ENCODE measurements at regions not wholly inside any gene's neighbourhood (a gene's known extent, or its start where the extent isn't known, plus 50 kb on each side); places are given as distances from the start of the nearest gene placed in this dataset.
A peak's percentile ranks its signal among the peaks of the same experiment; 100 is the strongest.
"Not testable (repeated sequence)": the region's sequence is repeated elsewhere in the genome, so short reads cannot be mapped to it uniquely, and the experiment has no call there.

DNA sequence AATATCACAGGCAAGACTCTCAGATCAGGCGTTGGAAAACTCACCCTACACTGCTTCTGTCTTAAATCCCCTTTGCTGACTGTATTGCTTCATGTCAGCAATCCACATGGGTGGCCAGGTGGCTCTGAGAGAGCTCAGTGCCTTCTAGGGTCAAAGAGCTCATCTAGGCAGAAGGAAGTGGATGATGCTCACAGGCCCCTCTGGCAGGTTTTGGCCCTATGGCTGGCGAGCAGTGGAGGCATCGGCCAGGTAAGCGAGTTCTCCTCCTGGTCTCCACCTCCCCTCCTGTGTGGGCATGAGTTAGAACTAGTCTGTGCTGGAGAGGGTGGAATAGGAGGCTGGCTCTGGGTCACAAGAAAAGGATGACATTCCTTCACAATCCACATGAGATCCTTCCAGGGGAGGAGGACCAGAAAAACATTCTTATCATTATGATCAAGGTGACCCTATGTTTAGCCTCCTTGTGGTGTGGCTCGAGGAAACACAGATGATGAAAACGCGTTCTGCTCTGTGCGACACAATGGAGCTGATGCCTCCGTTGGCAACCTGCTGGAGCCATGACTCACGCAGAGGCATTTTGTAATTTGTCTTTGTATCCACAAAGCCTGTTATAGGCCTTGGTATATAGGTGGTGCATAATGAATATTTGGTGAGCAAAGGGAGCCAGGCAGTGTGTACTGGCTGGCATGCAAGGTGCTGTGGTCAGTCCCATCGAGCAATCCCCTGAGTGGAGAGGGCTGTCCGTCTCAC is 264.6 kb upstream of the RAB4A start:
- in situ Hi-C loops (cut with HindIII; ENCODE audit: low sequenced_read_pairs), result no loop called here
- no peak for DNase-seq (ENCODE audit: low spot score)

- in situ Hi-C loops (cut with HindIII; ENCODE audit: low sequenced_read_pairs), result no loop called here
- DNase-seq (ENCODE audit: low spot score), result no peak
These were observed 263.7 kb upstream of the RAB4A start for GRCh38 chr1:229007167-229007566.

GRCh38 chr1:229007701-229008100 is 263.2 kb upstream of the RAB4A start:
- no peak for DNase-seq (ENCODE audit: low spot score)
- in situ Hi-C loops (cut with HindIII; ENCODE audit: low sequenced_read_pairs), result no loop called here

DNA sequence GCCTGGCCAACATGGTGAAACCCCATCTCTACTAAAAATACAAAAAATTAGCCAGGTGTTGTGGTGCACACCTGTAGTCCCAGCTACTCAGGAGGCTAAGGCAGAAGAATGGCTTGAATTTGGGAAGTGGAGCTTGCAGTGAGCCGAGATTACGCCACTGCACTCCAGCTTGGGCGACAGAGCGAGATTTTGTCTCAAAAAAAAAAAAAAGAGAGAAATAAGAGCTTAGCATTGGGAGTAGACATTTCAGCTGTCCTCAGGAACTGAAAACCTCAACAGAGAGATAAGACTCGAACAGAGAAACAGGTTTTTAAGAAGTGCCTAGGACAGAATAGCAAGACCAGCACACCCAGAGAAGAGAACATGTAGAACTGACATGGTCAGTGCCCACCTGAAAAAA is 262.6 kb upstream of the RAB4A start:
- in situ Hi-C loops (cut with HindIII; ENCODE audit: low sequenced_read_pairs); DNase-seq (ENCODE audit: low spot score): not testable (repeated sequence)

DNA sequence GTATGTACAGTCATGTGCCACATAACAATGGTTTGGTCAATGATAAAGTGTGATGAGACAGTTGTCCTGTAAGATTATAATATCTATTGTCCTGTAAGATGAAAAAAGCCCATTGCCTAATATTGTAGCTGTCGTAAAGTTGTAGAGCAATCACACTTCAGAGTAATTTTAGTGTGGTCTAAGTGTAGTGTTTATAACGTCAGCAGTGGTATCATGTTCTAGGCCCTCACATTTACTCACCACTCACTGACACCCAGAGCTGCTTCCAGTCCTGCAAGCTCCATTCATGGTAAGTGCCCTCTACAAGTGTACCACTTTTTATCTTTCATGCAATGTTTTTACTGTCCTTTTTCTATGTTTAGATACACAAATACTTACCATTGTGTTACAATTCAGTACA is 259.9 kb upstream of the RAB4A start:
- in situ Hi-C loops (cut with HindIII; ENCODE audit: low sequenced_read_pairs), result no loop called here
- DNase-seq (ENCODE audit: low spot score), result no peak

- in situ Hi-C loops (cut with HindIII; ENCODE audit: low sequenced_read_pairs), result no loop called here
- DNase-seq (ENCODE audit: low spot score), result no peak
These were observed 258.1 kb upstream of the RAB4A start for GRCh38 chr1:229012823-229013222.

GRCh38 chr1:229013981-229014380 is 256.9 kb upstream of the RAB4A start:
- no peak for DNase-seq (ENCODE audit: low spot score)
- in situ Hi-C loops (cut with HindIII; ENCODE audit: low sequenced_read_pairs), result no loop called here

GRCh38 chr1:229015806-229016205 is 255.1 kb upstream of the RAB4A start:
- no peak for DNase-seq (ENCODE audit: low spot score)
- in situ Hi-C loops (cut with HindIII; ENCODE audit: low sequenced_read_pairs), result no loop called here

- DNase-seq (ENCODE audit: low spot score), result no peak
These were observed 253.8 kb upstream of the RAB4A start for GRCh38 chr1:229017091-229017490.

GRCh38 chr1:229018674-229019295 is 252.1 kb upstream of the RAB4A start:
- no peak for DNase-seq (ENCODE audit: low spot score)
- in situ Hi-C loops (cut with HindIII; ENCODE audit: low sequenced_read_pairs), result no loop called here

More at GRCh38 chr1:229017091-229017490, 253.8 kb upstream of the RAB4A start:
- in situ Hi-C loops (cut with HindIII; ENCODE audit: low sequenced_read_pairs), result no loop called here

DNA sequence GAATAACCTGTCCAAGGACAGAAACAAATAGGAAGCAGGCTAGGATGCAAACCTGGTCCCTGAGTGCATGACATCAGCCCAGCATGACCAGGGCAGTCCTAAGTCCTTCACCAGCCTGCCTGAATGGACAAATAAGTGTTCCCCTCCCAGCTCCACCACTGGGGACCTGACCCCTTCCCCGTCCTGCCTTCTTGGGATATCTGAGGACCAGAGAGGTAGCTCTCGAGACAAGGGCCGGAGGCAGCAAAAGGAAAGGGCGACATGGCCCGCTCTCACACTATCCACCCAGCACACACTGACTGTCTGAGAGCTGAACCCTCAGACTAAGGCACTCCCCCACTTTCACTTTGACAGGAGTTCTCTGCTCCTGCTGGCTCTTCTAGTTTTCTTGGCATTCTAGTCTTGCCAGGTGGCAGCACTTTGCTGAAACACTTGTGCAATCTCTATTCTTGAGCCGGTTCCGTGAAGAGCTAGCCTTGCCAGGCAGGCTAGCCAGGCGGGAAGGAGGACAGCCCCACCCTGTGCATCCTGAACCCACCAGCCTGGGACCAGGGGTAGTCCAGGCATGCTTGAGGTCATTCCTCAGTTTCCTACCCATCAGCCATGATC is 251.1 kb upstream of the RAB4A start:
- peak; percentile 5 for DNase-seq (ENCODE audit: low spot score)
- in situ Hi-C loops (cut with HindIII; ENCODE audit: low sequenced_read_pairs), result no loop called here

- DNase-seq (ENCODE audit: low spot score); in situ Hi-C loops (cut with HindIII; ENCODE audit: low sequenced_read_pairs): not testable (repeated sequence)
These were observed 249.9 kb upstream of the RAB4A start for GRCh38 chr1:229021034-229021433.

DNA sequence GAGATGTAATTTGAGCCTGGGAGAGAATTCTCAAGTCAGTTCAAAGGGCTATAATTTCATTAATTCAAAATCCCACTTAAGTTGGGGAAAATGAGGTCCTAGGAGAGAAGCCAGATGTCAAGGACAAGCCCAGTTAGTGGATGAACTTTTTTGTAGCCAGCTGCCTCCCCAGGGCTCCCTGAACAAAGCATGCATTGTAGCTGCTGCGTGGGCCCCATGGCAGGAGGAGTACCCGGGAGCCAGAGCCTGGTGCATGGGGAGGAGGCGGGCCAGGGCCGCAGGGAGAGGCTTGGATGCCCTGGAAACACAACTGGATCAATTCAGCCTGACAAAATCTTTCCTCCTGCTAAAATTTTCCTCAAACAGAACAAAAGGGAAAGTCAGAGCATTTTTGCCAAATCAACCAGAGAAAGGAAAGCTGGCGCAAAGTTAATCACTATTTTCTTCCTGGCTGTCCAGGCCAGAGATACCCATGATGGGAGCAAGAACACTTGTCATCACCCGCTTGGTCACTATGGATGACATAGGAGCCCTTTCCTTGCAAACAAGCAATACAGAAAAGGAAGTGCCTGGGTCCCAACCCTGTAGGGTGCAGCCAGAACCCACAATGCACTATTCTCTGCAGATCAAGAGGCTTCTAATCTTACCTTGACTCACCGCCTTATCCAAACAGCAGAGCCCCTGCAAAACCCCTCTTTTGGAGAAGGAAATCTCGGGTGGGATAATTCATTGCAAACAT is 248.1 kb upstream of the RAB4A start:
- DNase-seq (ENCODE audit: low spot score), result peak; percentile 3
- in situ Hi-C loops (cut with HindIII; ENCODE audit: low sequenced_read_pairs), result no loop called here

GRCh38 chr1:229023651-229024300 is 247.1 kb upstream of the RAB4A start:
- in situ Hi-C loops (cut with HindIII; ENCODE audit: low sequenced_read_pairs), result no loop called here
- DNase-seq (ENCODE audit: low spot score), result peak; percentile 89

DNA sequence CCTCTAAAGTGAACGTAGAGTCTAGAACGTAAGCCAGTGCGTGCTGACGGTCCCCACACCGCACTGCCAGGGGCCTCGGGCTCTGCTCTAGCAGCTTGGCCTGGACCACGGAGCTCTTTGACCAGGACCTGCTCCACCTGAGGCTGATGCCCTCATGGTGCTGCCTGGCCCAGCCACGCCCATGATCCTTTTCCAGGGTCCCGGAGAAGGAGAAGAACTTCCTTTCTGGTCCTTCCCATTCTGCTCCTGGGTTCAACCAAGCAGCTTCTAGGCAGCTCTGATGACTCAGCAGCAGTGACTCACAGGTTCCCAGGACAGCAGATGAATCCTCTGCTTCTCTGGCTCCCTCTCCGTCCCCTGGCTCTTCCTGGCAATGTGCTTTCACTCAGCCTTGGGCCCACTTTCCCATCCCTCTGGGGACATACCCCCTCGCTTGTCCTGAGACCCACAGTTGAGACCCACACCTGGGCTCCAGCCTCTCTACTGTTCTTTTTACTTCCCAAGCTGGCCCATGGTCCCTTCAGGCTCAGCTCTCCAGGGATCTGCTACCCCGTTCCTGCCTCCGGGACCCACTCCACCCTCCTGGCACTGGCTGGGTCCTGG is 246.3 kb upstream of the RAB4A start:
- in situ Hi-C loops (cut with HindIII; ENCODE audit: low sequenced_read_pairs), result no loop called here
- DNase-seq (ENCODE audit: low spot score), result peak; percentile 12

- DNase-seq (ENCODE audit: low spot score), result no peak
- in situ Hi-C loops (cut with HindIII; ENCODE audit: low sequenced_read_pairs), result no loop called here
These were observed 245.3 kb upstream of the RAB4A start for GRCh38 chr1:229025576-229025975.

GRCh38 chr1:229027158-229027557 is 243.8 kb upstream of the RAB4A start:
- in situ Hi-C loops (cut with HindIII; ENCODE audit: low sequenced_read_pairs), result no loop called here
- no peak for DNase-seq (ENCODE audit: low spot score)

DNA sequence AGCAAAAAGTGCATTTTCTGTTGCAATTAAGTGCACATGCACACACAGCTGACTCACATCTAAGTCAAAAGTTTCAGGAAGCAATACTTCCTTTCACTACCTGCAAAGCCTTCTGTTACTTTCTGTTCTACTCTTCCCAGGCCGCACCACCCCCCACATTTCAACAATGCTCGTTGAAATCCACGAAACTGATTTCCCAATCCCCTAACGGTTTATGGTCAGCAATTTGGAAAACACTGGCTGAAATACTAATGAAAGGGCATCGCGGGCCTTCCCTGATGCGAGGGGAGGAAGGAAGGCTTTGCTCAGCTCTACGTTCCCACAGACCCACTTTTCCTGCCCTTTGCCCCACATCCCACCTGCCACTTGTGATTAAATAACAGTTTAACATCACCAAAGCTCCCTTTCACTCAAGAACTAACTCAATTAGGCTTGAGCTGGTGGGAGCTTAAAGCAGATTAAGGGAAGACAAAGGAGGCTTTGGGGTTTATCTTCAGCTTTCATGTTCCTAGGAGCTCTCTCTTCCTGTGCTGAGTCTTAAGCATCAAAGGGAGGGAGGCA is 243.2 kb upstream of the RAB4A start:
- in situ Hi-C loops (cut with HindIII; ENCODE audit: low sequenced_read_pairs), result no loop called here
- DNase-seq (ENCODE audit: low spot score), result no peak

GRCh38 chr1:229028544-229028943 is 242.4 kb upstream of the RAB4A start:
- in situ Hi-C loops (cut with HindIII; ENCODE audit: low sequenced_read_pairs), result no loop called here
- no peak for DNase-seq (ENCODE audit: low spot score)
